GM23338 (cell line): ENCODE measurements at regions not wholly inside any gene's neighbourhood (a gene's known extent, or its start where the extent isn't known, plus 50 kb on each side); places are given as distances from the start of the nearest gene placed in this dataset.

Source experiments
- ATAC-seq: fragments of 200-7000 bp; cut with Tn5 transposase; 3 replicates; pipeline ENCODE4 v1.9.1; 2020
- DNase-seq: peaks from one replicate; pipeline ENCODE4 v3.0.0-alpha.2; 2015; ENCODE audit warnings: low spot score
- H2AFZ ChIP-seq: fragments of 200-600 bp; sonication (generic); 2 replicates; pipeline ENCODE4 v1.8.0; 2016; ENCODE audit warnings: antibody characterized with exemption, mild to moderate bottlenecking, moderate library complexity
- H3F3A ChIP-seq: fragments of 200-600 bp; sonication (generic); replicated peaks from 2 replicates; pipeline ENCODE4 v1.8.0; 2017; ENCODE audit warnings: antibody characterized with exemption, mixed run types, low read depth
- H3K27ac ChIP-seq: fragments of 200-600 bp; sonication (generic); 2 replicates; pipeline ENCODE4 v1.6.1; 2016; ENCODE audit warnings: low read depth
- H3K27me3 ChIP-seq: fragments of 200-600 bp; sonication (generic); 2 replicates; pipeline ENCODE4 v1.8.0; 2016; ENCODE audit warnings: mild to moderate bottlenecking, mixed run types, moderate library complexity; ENCODE audit not compliant: insufficient read depth
- H3K36me3 ChIP-seq: fragments of 200-600 bp; sonication (generic); 2 replicates; pipeline ENCODE4 v1.8.0; 2016; ENCODE audit warnings: mild to moderate bottlenecking; ENCODE audit not compliant: insufficient read depth
- H3K4me1 ChIP-seq: fragments of 200-600 bp; sonication (generic); 2 replicates; pipeline ENCODE4 v1.8.0; 2016; ENCODE audit warnings: mild to moderate bottlenecking, moderate library complexity; ENCODE audit not compliant: insufficient read depth
- H3K4me2 ChIP-seq: fragments of 200-600 bp; sonication (generic); 2 replicates; pipeline ENCODE4 v1.7.1; 2017; ENCODE audit warnings: mixed run types
- H3K4me3 ChIP-seq: fragments of 200-600 bp; sonication (generic); 2 replicates; pipeline ENCODE4 v1.6.1; 2016; ENCODE audit warnings: mixed run types
- H3K79me2 ChIP-seq: fragments of 200-600 bp; sonication (generic); replicated peaks from 2 replicates; pipeline ENCODE4 v1.8.0; 2017; ENCODE audit warnings: mild to moderate bottlenecking; ENCODE audit not compliant: insufficient read depth
- H3K9me2 ChIP-seq: fragments of 200-600 bp; sonication (generic); 2 replicates; pipeline ENCODE4 v1.8.0; 2017; ENCODE audit not compliant: insufficient read depth
- H4K20me1 ChIP-seq: fragments of 200-600 bp; sonication (generic); replicated peaks from 2 replicates; pipeline ENCODE4 v1.8.0; 2017; ENCODE audit warnings: mild to moderate bottlenecking; ENCODE audit not compliant: insufficient read depth
- H3K27ac Mint-ChIP-seq: 2 replicates; pipeline ENCODE4 v1.8.0; 2020; ENCODE audit warnings: inconsistent platforms, mild to moderate bottlenecking, moderate library complexity, mixed read lengths
- H3K27me3 Mint-ChIP-seq: 3 replicates; pipeline ENCODE4 v1.8.0; 2022; ENCODE audit warnings: low read depth, mild to moderate bottlenecking, moderate library complexity, mixed read lengths, inconsistent platforms; ENCODE audit not compliant: insufficient read depth, poor library complexity
- H3K36me3 Mint-ChIP-seq: 3 replicates; pipeline ENCODE4 v1.8.0; 2021; ENCODE audit warnings: low read depth, mild to moderate bottlenecking, inconsistent platforms, moderate library complexity, mixed read lengths
- H3K4me1 Mint-ChIP-seq: 3 replicates; pipeline ENCODE4 v1.8.0; 2020; ENCODE audit warnings: mild to moderate bottlenecking, inconsistent platforms, mixed read lengths
- H3K4me3 Mint-ChIP-seq: 3 replicates; pipeline ENCODE4 v1.8.0; 2021; ENCODE audit warnings: moderate library complexity, mild to moderate bottlenecking, inconsistent platforms, mixed read lengths
- H3K9me3 Mint-ChIP-seq: 3 replicates; pipeline ENCODE4 v1.8.0; 2020; ENCODE audit warnings: moderate library complexity, mild to moderate bottlenecking, inconsistent platforms, mixed read lengths
- CTCF ChIP-seq, 2 experiments: fragments of 200-600 bp in 1 of 2; sonication (generic) in 1 of 2; conservative IDR thresholded peaks; 2 replicates each; pipeline versions ENCODE4 v1.5.1 to v1.6.1; 2016 to 2017; ENCODE audit warnings: antibody characterized with exemption in 2 of 2, low read depth in 2 of 2, mild to moderate bottlenecking in 2 of 2, moderate library complexity in 1 of 2
- ETS1 ChIP-seq: IDR thresholded peaks from 2 replicates; pipeline ENCODE4 v1.6.1; 2016; ENCODE audit warnings: antibody characterized with exemption
- EZH2 ChIP-seq: fragments of 200-600 bp; sonication (generic); IDR thresholded peaks from one replicate; pipeline ENCODE4 v1.8.0; 2017; ENCODE audit warnings: antibody characterized with exemption, mild to moderate bottlenecking, low read depth; ENCODE audit not compliant: unreplicated experiment
- EZH2phosphoT487 ChIP-seq: fragments of 200-600 bp; sonication (generic); IDR thresholded peaks from one replicate; pipeline ENCODE4 v1.8.1; 2018; ENCODE audit warnings: antibody characterized with exemption; ENCODE audit not compliant: unreplicated experiment
- NANOG ChIP-seq: IDR thresholded peaks from 2 replicates; pipeline ENCODE4 v1.6.1; 2016; ENCODE audit warnings: antibody characterized with exemption, borderline replicate concordance
- POLR2AphosphoS5 ChIP-seq: IDR thresholded peaks from 2 replicates; pipeline ENCODE4 v1.6.1; 2016; ENCODE audit warnings: antibody characterized with exemption, low read depth
- REST ChIP-seq: IDR thresholded peaks from one replicate; pipeline ENCODE4 v1.6.1; 2018; ENCODE audit warnings: antibody characterized with exemption; ENCODE audit not compliant: unreplicated experiment
- STAT1 ChIP-seq: IDR thresholded peaks from one replicate; pipeline ENCODE4 v1.6.1; 2016; ENCODE audit warnings: antibody characterized with exemption; ENCODE audit not compliant: unreplicated experiment
- ZNF114 ChIP-seq: fragments of 250-450 bp; sonication (Bioruptor Pico); IDR thresholded peaks from 2 replicates; pipeline ENCODE4 v1.5.0; 2020; ENCODE audit warnings: mild to moderate bottlenecking, moderate library complexity
- ZNF331 ChIP-seq: fragments of 250-450 bp; sonication (Bioruptor Pico); IDR thresholded peaks from 2 replicates; pipeline ENCODE4 v1.5.0; 2020; ENCODE audit warnings: low read depth, mild to moderate bottlenecking, moderate library complexity

GRCh38 chr1:162914601-162915000 is 53.6 kb upstream of the CCDC190 start (continued):
- no peak for TF ChIP-seq REST
- no peak for TF ChIP-seq POLR2AphosphoS5
- no peak for TF ChIP-seq NANOG
- no peak for TF ChIP-seq ETS1
- TF ChIP-seq CTCF (conservative IDR thresholded peaks at IDR 0.05; ENCODE audit: low read depth in 2 of 2), result no peak
- TF ChIP-seq ZNF331, result no peak
- no peak for TF ChIP-seq EZH2

GRCh38 chr1:162913345-162913744 is 52.4 kb upstream of the CCDC190 start:
- no peak for ATAC-seq
- Histone ChIP-seq H3K79me2 (no peaks in the 10 kb centered on the region), H3K4me2 (no peak overlapping the region), H2AFZ (no peak overlapping the region), H3K9me2 (peaks cover 17% of the 10 kb centered on the region; the same call in 1 of the 2 replicates), H3K36me3 (no peaks in the 10 kb centered on the region), H3K27ac (no peak overlapping the region), H3F3A (no peaks in the 10 kb centered on the region), H4K20me1 (no peaks in the 10 kb centered on the region), H3K4me3 (no peak overlapping the region), H3K27me3 (no peaks in the 10 kb centered on the region), H3K4me1 (no peaks in the 10 kb centered on the region)
- Mint-ChIP-seq H3K9me3 (peaks cover 15% of the 10 kb centered on the region), H3K36me3 (peaks cover 4% of the 10 kb centered on the region; the same call in 1 of the 3 replicates), H3K4me1 (no peaks in the 10 kb centered on the region), H3K27ac (no peak overlapping the region), H3K4me3 (no peak overlapping the region), H3K27me3 (peaks cover 2% of the 10 kb centered on the region)
- DNase-seq, result no peak
- TF ChIP-seq ETS1, result no peak
- TF ChIP-seq CTCF (conservative IDR thresholded peaks at IDR 0.05; ENCODE audit: low read depth in 2 of 2), result no peak
- no peak for TF ChIP-seq EZH2
- TF ChIP-seq POLR2AphosphoS5, result no peak
- TF ChIP-seq REST, result no peak
- no peak for TF ChIP-seq STAT1
- TF ChIP-seq ZNF331, result no peak
- no peak for TF ChIP-seq EZH2phosphoT487
- no peak for TF ChIP-seq ZNF114
- TF ChIP-seq NANOG, result no peak
